ENCODE measurements at regions not wholly inside any gene's neighbourhood (a gene's known extent, or its start where the extent isn't known, plus 50 kb on each side); places are given as distances from the start of the nearest gene placed in this dataset.
"Not testable (repeated sequence)": the region's sequence is repeated elsewhere in the genome, so short reads cannot be mapped to it uniquely, and the experiment has no call there.

DNA sequence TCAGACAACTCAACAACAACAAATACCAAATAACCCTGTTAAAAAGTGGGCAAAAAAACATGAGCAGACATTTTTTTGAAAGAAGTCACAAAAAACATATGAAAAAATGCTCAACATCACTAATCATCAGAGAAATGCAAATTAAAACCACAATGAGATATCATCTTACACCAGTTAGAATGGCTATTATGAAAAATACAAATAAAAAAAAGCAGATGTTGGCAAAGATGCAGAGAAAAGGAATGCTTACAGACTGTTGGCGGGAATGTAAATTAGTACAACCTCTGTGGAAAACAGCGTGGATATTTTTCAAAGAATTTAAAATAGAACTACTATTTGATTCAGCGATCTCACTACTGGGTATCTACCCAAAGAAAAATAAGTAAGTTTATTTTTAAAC, 114.0 kb downstream of the SLC38A4 start:
- no peak for DNase-seq

DNA sequence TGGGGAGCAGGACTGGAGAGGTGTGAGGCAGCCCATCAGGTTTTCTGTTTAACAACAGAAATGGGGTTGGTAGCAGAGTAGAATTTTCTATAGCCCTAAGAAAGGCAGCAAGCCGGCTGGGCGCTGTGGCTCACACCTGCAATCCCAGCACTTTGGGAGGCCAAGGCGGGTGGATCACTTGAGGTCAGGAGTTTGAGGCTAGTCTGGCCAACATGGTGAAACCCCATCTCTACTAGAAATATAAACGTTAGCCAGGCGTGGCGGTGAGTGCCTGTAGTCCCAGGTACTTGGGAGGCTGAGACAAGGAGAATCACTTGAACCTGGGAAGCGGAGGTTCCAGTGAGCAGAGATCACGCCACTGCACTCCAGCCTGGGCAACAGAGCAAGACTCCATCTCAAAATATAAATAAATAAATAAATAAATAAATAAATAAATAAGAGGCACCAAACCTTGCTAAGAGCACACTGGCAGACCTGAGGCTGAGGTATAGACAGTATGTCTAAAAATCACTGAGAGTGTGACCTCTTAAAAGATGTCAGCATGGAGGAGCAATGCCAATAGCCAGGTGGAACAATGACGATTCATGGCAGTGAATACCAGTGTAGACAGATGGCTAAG, 115.6 kb downstream of the SLC38A4 start:
- no peak for DNase-seq

DNA sequence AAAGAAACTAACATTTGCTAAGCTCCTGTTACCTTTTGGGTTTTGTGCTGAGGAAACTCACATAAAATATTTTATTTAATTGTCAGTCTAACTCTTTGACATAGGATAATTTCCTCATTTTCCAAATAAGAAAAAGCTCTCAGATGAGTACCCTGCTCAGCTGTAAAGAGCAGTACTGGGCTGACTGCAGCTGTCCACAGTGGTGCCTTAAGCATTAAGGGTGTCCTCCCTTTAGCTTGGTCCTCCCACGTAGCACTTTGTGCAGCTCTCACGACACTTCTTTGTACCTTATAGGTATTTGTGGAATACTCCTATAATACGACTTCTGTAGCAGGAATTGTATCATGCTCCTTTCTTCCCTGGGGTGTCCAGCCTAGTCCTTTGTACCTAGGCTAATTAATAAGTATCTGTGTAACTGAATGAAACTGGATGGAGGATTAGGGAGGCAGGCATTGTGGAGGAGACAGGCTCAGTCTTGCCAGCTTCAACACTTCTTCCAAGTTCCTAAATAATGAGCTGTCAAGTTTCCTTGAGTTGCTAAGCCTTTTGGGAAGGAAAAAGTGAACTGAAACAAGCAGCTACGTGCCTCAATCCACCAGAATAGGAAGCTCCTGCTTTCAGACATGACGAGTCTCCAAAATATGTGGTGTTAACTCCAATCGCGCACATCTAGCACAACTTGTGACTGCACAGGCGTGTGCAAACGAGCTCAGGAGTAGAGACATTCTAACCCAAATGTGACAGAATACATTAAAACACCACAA, 123.0 kb downstream of the SLC38A4 start:
- DNase-seq: no peak

DNA sequence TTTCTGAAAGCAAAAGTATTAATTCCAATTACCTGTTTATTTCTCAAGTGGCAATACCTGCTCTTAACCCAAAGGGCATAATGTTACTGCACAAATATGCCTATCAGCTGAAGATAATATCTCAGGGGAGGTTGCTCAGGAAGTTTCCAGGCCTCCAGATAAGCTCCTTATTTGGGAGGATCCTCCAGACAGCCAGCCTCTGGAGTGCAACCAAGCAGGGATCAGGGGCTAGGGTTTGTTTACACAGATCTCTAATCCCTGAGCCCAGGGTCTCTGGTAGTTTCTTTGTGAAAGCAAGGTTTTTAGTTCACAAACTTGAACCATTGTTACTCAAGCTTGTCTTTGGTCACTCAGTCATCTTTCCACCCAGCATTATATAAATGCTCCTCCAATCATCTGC, 124.4 kb downstream of the SLC38A4 start:
- DNase-seq: no peak

DNA sequence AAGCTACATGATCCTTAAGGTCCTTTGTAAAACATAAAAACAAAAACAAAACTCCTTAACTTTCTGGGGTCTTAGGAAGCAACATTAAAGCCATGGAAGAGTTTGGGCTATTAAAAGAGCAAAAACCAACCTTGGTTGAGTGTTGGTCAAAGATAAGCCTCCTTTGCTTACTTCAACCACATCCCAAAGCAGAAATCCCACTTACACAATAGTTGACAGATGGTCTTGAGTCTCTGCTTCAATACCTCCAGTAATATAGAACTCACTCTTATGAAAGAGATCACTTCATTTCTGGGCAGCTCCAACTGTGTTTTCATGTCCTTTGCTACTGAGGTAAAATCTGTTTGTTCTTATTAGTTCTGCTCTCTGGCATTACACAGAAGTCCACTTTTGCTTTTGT, 125.8 kb downstream of the SLC38A4 start:
- DNase-seq: no peak

DNA sequence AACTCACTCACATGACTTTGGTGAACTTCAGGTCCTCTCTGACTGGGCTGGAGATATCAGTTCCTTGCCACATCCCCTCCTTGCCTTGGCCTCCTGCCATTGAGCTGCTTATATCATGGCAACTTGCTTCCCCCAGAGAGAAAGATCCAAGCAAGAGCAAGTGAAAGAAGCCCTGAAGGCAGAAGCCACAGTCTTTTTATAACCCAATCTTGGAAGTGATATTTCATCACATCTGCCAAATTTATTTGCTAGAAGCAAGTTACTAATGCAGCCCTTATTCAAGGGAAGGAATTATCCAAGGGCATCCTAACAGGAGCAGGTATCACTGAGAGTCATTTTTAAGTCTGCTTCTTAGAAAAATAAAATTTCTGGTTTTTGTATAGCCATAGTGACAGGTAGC, 127.8 kb downstream of the SLC38A4 start:
- DNase-seq: no peak

DNA sequence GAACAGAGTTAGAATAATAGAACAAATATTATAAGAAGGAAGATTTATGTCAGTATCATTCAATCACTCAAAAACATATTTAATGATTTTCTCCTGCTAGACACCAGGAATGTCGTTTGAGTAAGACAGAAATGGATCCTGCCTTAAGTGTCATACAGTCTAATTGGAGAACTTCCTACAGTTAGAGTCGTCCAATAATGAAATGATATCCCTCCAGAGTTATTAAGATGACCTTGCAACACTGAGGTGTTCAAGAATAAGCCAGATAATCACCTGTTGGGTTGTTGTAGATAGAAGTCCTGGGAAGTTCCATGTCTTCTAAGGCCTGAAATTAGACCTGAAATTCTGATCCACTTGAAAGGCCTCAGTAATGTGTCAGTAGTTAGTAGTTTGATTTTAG, 132.3 kb downstream of the SLC38A4 start:
- DNase-seq: no peak

DNA sequence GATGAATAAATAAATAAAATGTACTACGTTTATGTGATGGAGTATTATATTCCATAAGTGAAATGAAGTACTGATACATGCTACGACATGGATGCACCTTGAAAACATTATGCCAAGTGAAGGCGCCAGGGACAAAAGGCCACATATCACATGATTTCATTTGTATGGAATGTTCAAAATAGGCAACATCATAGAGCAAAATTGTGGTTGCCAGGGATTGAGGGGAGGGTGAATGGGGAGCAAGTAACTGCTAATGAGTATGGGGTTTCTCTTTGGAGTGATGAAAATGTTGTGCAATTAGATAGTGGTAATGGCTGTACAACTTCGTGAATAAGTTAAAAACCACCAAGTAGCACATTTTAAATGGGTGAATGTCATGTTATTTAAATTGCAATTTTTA, 132.8 kb downstream of the SLC38A4 start:
- no peak for DNase-seq

DNA sequence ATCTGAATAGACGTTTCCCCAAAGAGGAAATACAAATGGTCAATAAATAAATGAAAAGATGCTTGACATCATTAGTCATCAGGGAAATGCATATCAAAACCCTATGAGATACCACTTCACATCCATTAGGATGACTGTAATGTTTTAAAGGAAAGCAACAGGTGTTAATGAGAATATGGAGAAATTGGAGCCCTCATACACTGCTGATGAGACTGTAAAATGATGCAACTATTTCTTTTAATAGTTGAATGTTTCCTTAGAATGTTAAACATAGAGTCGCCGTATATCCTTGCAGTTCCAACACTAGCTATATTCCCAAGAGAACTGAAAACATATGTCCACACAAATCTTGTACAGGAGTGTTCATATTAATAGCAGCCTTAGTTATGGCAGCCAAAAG, 133.2 kb downstream of the SLC38A4 start:
- no peak for DNase-seq

DNA sequence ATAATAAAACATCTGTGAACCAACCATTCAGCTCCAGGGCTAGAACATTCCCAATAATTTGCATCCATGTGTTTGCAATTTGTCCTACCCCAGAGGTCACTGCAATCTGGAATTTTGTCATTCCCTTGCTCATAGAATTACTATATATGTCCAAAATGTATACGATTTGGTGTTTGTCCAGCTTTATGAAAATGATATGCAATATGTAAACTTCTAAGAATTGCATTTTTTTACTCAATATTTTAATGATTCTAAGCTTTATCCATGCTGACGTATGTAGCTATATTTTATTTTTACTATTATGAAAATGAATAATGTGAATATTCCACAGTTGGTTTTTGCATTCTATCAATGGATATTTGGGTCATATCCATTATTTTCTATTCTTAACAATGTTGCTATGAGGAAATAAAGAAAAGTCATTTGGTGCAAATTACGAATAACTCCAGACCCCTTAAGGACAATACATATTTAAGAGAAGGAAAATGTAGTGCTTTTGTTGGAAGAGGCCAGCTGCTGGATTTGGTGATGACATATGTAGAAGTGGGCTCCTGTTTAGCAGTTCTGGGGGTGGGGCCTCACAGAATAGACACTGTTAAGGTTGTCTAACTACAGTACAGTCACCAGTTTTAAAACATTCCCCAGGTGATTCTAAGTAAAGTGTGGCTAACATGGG, 139.4 kb downstream of the SLC38A4 start:
- no peak for DNase-seq

DNA sequence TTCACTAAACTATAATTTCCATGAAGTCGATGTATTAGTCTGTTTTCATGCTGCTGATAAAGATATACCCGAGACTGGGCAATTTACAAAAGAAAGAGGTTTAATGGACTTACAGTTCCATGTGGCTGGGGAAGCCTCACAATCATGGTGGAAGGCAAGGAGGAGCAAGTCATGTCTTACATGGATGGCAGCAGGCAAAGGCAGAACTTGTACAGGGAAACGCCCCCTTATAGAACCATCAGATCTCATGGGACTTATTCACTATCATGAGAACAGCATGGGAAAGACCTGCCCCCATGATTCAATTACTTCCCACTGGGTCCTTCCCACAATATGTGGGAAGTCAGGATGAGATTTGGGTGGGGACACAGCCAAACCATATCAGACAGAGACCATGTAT, 141.6 kb downstream of the SLC38A4 start:
- DNase-seq: not testable (repeated sequence)

DNA sequence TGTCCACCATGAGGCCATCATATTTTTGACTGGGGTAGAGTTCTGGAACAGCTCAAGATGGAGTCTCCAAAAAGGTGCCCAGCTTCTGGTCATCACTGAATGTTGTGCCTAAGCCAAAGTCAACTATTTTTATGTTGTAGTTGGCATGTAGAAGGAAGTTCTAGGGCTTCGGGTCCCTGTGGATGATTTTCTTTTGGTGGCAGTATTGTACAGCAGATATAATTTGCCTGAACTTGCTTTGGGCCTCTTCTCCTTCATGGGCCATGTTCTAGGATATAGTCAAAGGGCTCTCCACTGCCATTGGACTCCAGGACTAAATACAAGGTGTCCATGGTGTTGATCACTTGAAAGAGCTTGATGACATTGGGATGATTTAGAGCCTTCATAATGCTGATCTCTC, 143.6 kb downstream of the SLC38A4 start:
- no peak for DNase-seq

DNA sequence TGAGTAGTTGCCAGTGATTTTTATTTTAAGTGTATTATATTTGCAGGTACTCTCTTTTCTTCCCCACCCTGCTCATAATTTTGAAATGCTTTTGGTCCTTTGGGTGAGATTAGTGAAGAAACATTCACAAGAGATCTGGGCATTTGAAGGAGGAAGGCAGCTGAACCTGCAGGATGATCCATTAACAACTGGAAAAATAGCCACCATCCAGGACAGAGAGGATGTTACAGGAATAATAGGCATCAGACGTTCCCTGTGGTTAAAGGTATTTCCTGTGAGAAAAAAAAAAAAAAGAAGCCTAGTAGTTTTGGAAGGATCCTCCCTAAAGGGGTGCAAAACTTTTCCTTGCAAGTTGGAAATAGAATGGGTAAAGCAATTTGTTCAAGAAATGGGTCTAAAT, 145.3 kb downstream of the SLC38A4 start:
- no peak for DNase-seq

DNA sequence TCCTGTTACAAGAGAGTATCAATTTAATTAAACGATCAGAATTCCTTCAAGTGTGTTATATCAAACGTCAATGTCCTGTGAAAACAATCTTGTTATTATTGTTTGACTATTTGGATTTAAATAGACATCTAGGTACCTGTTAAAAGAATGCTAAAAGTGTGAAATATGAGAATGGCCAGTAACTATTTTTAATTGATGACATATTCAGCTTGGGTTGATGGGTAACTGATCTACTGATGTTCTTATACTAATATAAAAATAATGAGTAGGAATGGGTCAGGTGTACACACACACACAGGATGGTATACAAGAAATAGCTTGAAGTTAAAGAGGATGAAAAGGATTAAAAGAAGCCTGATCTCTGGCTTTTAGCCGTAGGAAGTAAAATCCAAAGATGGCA, 146.0 kb downstream of the SLC38A4 start:
- DNase-seq: no peak

DNA sequence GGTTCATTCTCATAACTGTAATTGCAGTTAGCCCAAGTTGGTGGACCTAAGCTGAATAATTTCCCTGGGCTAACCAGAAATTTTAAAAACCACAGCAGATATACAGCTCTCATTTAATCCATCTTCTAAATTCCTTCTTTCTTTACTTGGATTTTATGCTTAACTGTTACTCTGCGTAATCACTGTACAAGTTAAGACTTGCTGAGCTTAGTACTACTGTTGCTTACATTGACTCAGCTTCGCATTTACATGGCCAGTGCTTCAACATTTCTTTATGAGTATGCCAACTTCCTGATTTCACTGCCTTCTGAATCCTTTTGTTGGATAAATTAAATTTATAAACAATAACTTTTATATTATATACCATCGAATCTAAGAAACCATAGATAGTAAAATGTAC, 147.4 kb downstream of the SLC38A4 start:
- no peak for DNase-seq

DNA sequence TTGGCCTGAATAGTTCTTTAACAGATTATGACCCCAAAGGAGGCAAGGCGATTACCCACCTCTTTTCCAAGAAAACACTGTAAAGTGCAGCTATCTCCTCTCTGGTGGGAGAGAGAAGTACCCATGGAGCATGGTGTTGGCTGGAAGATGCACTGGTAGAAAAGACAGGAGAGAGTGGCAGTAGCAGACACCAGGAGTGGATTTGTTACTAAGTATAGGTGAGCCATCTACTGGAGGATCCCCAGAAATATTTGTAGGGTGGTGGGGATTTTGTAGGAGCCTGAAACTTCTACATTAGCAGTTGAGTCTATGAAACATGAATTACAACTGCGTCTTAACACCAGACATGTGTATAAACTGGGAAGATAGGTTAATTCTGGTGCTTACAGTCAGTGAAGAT, 148.0 kb downstream of the SLC38A4 start:
- peak; percentile 13 for DNase-seq

DNA sequence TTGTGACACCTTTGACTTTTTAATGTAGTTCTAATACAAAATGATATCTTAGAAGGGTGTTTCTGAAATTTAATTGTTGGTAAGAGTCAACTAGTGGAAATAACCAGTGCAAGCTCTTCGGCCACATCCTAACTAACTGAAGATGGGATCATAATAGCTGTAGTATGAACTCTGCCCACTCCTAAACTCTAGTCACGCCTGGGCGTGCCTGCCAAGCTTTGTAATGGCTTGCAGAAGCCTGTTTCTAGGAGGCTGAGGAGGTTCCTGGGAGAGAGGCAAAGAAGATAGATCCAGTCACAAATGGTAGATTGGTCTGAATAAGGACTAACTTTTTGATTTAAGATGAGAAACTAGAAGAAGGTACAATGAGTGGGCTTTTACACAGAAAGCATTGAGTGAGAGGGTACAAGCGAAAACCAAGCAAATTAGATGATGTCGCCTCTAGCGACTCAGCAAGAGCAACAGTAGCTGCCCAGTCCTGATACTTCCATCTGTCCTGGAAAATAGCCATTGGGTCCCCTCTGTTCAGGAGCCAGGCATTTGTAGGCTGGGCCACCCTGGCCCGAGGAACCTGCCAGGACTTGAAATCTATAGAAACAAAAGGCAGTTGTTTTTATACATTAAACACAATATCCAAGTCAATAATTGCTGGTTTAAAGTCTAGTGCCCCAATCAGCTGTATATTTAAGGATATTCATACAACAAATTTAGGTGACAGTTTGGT, 148.8 kb downstream of the SLC38A4 start:
- no peak for DNase-seq

DNA sequence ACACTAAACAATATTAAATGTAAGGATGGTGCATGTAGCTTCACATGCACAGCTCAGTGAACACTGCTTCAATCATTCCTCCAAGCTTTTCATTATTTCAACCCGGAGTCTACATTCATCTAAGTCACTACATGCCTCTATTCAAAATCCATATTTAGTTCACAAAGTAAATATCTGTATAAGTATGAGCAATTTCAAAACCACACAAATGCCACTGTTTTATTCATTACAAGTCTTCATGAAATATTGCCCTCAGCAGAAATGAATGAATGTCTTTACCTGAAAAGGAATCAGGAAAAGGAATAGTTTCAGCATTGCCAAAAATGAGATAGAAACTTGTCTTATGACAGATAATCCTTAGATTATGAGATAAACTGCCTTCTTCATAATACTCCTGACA, 149.4 kb downstream of the SLC38A4 start:
- peak; percentile 29 for DNase-seq

DNA sequence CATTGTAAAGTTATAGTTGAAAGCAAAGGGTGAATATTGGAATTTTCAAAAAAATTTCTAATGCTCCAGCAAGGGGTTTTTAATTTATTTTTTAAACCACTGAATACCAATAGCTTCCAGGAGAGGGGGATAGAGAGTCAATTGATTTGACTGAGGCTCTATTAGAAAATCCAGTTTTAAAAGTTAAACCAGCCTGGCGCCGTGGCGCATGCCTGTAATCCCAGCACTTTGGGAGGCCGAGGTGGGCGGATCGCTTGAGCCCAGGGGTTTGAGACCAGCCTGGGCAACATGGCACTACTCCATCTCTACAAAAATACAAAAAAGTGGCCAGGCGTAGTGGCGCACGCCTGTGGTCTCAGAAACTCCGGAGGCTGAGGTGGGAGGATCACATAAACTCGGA, 150.1 kb downstream of the SLC38A4 start:
- DNase-seq: peak; percentile 33

DNA sequence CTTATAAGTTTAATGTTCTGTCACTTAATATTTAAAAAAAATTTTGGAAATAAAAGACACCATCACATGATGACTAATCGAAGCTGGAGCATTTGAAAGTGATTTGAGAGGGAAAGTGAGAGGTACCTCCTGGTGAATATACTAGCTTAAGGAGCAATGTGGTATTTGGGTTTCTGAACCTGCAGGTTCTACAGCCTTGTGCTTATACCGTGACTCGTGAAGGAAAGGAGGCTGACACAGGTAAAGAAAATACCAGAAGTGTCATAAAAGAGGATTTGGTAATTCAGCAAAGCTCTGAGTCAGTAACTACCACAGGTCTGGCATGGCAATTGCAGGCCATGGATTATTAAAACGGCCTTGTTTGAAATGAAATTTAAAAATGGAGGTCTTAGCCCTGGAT, 151.0 kb downstream of the SLC38A4 start:
- no peak for DNase-seq

DNA sequence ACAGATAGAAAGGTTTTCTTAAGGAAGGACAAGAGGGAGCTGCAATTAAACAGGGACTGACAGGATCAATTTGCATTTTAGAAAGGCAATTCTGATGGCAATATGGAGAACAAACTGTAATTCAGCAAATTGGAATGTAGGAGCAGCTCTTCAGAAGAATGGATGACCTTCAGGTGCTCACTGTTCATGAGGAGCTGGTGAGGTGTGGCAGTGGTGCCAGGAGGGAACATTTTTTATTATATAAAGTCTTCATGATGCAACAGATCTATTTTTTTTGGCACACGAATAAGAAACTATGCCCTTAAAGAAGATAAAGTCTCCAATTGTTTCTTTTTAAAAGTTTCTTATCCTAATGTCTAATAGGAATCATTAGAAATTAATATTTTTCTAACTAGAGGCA, 151.7 kb downstream of the SLC38A4 start:
- no peak for DNase-seq

DNA sequence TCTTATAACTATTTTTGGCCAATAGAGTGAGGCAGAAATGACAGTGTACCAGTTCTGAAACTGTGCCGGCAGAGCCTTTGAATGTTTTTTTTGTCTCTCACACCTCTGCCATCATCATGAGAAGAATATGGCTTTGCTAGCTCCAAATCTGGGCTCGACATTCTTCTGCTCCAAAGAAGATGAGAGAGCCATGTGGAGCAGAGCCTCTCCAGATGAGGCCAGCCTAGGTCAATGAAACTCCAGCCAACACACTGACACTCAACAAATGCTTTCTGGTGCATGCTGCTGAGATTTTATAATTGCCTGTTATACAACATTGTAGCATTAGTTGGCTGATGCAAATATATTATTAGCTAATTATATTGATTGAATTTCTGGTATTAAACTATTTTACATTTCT, 154.7 kb downstream of the SLC38A4 start:
- DNase-seq: no peak

DNA sequence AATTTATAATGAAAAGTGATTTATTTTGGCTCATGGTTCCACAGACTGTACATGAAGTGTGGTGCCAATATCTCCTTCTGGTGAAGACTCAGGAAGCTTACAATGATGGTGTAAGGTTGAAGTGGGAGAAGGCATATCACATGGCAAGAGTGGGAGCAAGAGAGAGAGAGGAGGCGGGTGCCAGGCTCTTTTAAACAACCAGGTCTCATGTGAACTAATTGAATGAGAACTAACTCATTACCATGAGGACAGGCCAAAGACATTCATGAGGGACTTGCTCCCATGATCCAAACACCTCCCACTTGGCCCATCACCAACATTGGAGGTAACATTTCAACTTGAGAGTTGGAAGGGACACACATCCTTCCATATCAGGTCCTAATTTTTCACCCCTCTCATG, 155.2 kb downstream of the SLC38A4 start:
- DNase-seq: no peak

DNA sequence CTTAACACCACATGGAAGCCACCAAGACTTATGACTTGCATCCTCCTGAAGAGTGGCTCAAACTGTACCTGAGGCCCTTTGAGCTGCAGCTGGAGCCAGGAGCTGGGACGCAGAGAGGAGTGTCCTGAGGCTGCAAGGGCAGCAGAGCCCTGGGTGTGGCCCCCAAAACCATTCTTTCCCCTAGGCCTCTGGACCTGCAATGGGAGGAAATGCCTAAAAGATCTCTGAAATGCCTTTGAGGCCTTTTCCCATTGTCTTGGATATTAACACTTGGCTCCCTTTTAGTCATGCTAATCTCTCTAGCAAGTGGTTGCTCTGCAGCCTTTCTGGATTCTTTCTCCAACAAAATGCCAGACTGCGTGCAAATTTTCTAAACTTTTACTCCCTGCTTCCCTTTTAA, 156.1 kb downstream of the SLC38A4 start:
- DNase-seq: no peak

Measured in activated CD4-positive, alpha-beta T cell treated with anti-CD3 and anti-CD28 coated beads, Interleukin-10, Interleukin-2, amounts not matched to agents 100 ng/mL and 50 ng/mL, durations not matched to agents 16 hours and 8 hours (primary cell).